M059J (cell line): ENCODE measurements at regions not wholly inside any gene's neighbourhood (a gene's known extent, or its start where the extent isn't known, plus 50 kb on each side); places are given as distances from the start of the nearest gene placed in this dataset.

Experiments
- DNase-seq: peaks from one replicate; pipeline ENCODE4 v3.0.0-alpha.2; 2012; ENCODE audit warnings: low read depth

DNA sequence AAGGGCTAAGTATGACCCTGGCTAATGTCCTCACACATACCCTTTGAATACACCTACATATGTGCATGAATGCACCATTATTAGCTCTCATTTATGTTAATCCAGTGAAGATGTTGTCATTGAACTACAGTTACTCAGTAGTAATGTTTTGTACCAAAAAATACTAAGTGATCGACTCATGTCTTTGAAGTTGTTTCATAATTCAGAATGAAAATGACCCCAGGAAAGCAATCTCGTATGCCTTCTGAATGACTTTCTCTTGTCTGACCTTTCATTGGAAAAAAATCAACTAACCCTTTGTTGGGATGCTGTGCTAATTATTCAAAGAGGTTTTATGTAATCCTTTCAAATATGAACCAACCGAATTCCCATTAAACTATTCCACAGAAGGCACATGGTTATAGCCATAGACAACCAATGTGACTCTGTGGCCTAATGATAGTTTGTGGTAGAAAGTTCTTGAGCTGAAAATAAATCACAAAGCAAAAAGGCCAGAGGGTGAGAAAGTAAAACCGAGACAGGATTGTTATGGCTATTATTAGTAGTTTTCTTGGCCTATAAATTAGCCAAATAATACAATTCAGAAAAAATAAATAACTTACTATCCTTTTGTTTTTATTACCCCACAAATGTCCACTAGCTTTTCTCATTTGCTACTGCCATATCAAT, 86.8 kb upstream of the STARD13 start:
- no peak for DNase-seq

DNA sequence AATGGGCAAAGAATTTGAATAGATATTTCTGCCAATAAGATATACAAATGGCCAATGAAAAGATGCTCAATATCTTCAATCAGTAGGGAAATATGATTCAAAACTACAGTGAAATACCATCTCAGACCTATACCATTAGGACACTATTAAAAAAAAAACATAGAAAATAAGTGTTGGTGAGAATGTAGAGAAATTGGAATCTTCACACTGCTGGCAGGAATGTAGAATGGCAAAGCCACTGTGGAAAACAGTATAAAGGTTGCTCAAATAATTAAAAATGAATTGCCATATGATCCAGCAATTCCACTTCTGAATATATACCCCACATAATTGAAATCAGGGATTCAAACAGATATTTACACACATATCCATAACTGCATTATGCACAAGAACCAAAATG, 88.1 kb upstream of the STARD13 start:
- no peak for DNase-seq

DNA sequence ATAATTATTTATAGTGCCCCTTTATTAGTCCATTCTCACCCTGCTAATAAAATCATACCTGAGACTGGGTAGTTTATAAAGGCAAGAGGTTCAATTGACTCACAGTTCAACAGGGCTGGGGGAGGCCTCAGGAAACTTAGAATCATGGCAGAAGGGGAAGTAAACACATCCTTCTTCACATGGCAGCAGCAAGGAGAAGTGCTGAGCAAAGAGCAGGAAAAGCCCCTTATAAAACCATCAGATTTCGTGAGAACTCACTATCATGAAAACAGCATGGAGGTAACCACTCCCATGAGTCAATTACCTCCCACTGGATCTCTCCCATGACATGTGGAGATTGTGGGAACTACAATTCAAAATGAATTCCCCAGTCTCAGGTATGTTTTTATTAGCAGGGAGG, 89.9 kb upstream of the STARD13 start:
- no peak for DNase-seq

DNA sequence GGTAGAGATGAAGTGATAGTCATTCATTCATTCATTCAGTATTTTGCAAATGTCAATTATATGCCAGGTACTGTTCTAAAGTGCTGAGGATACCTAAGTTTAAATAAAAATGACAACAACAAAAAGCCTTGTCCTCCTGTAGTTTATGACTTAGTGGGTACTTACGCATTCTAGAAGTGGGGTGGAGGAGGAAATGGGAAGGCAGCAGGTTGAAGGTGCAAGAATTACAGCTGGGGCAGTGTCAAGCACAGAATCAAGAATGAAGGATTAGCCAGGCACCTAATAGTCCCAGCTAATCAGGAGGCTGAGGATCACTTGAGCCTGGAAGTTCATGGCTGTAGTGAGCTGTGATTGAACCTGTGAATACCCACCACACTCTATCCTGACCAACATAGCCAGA, 90.7 kb upstream of the STARD13 start:
- DNase-seq: no peak

DNA sequence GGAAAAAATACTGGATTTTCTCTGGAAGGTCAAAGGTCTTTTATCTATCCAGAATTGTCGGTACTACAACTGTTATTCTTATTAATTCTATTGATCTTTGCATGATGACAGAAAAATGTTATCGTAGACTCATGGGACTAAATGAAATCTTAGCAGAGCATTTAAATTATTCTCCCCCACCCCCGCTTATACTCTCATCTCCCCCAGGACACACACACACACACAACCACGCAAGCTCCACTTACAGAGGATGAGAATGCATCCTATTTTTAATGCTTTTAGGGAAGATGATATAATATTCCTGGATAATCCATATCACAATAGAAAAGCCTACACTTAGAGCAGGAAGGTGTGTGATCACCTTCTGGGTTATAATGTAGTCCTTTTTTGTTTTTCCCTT, 91.9 kb upstream of the STARD13 start:
- no peak for DNase-seq

DNA sequence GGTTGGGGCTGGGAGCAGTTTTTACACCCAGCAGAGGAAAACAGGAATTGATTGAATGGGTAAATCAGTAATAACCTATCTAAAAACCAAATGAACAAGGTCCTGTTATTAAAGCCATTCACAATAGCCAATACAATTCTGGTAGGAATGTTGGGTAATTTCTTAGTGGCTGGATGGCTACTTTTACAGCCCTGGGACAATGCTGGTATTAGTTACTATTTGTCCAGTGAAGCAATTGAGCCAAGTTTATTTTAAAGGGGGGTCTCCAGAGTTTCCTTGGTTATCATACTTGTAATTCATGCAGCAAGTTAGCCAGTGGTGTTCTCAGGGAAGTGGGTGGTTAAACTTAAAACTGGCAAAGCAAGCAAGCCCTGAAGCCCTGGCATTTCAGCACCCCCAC, 92.3 kb upstream of the STARD13 start:
- DNase-seq: no peak

DNA sequence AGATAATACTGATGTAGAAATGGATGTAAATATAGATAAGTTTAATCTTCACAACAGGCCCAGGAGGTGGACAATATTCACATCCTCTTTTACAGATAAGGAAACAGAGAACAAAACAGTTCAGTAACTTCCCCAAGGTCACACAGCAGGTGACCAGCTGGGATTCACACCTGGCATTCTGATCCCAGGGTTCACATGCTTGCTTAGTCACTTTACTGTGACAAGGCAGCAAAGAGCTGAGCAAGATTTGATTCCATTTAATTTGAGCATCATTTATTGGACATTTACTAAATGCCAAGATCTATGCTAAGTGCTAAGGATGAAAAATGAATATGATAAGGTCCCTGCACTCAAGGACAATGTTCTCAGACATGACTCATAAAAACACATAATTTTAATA, 94.1 kb upstream of the STARD13 start:
- DNase-seq: no peak

DNA sequence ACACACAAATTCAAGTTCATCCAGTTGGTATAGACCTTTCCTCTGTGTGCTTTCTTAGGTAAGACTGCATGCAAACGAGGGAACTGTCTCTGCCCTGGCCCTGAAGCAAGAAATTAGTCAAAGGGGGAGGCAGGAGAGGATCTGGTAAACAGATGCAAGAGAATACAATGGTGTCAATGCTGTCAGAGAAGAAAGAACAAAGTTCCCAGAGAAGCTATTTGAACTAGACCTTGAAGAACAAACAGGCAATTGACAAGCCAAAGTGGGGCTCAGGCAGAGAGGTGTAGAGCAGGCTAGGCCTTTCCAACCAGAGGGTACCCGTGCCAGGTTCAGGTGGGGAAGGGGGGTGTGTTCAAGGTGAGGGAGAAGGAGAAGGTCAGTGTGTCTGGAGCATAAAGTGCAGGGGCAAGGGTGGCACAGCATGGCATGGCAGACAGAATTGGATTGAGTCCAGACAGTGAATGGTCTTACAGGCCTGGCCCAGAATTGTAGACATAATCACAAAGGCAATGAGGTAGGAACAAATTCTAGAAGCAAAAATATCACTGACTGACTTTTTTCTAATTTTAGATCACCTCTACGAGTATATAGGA, 95.0 kb upstream of the STARD13 start:
- DNase-seq: no peak

DNA sequence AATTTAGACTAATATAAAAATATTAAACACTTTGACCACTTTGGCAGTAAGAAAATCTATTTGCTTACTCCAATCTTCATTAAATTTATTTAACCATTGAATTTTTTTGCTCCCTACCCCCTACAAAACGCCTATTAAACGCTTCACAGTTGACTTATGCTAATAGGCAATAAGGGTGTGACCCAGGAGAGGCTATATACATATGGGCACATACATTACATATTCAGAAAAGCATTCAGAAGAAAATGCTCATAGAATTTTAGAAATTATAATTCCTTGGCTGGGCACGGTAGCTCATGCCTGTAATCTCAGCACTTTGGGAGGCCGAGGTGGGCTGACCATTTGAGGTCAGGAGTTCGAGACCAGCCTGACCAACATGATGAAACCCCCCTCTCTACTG, 95.6 kb upstream of the STARD13 start:
- no peak for DNase-seq

DNA sequence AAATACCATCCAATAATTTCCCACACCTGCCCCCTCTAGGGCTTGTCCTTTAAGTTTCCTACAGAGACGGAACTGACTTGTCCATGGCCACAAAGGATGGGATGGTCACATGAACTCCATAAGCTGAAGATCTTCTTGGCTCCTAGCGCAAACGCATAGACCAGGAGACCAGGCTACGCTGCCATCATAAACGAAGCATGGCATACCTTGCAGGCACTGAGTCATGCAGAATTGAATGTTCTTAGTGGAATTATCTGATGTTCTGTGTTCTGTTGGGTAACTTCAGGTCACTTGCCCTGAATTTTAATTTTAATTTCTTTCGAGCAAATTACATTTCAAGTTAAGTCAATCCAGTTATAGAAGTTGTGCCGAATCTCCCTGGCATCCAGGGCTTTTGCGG, 96.4 kb upstream of the STARD13 start:
- DNase-seq: no peak

DNA sequence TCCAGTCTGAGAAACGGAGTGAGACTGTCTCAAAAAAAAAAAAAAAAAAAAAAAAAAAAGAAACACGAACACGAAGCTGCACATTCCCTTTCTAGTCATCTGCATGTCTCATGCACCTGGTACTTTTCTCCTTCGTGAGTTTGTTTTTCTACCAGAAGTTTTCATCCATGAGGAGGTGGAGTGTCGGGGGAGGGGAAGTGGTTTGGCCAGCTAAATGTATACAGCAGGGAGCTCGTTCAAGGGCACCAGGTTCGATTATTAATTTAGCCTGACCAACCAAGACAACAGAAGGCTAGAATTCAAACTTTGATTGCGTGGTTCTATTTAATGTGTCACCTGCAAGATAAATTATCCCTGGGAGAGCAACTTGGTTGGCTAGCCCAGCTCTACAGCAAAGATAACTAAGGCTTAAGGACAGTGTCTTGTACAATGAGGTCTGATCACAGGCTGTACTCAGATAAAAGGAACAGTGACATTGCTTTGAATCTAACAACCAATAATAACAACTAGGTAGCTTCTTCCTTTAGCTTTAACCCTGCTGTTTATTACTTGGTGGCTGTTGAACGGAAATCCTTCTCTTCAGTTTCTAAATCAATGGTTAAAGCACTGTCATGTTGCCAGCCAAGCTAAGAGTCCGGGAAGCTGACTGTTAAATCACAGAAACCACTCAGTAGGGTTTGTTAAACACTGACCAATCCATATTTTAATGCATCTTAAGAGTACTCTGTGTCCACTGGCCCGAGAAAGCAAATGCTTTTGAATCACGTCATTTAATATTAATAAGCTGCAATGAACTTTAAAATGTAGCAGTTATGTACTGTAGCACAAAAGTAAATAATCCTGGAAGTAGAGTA, 98.4 kb upstream of the STARD13 start:
- DNase-seq: no peak

DNA sequence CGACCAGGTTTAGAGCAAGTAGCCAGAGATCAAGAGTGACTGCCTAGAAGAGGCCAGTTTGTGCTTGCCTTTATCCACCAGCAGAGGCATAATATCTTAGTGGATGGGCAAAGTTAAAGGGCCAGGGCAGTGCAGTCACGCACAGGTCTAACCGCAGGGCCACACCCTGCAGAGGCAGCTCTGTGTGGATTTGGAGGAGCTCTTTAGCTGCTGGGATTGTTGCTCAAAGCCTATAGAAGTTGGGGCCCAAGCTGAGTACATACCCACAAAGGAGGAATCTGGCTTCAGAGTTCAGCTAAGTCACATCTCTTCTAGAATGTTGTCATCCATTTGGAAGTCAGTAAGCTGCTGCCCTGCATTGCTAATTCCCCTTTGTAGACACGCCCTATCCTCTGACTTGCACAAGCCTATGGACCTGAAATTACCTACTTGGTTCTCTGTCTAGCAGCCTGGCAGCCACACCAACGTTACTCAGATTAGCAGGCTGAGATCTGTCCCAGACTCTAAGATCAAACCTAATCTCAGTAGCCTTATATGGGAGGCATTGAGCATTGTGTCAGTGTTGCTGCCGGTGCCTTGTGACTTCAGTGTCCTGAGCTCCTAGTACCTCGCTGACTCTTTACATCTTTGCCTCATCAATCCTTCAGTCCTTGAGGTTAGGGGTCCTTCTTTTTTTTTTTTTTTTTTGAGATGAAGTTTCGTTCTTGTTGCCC, 102.9 kb upstream of the STARD13 start:
- no peak for DNase-seq

DNA sequence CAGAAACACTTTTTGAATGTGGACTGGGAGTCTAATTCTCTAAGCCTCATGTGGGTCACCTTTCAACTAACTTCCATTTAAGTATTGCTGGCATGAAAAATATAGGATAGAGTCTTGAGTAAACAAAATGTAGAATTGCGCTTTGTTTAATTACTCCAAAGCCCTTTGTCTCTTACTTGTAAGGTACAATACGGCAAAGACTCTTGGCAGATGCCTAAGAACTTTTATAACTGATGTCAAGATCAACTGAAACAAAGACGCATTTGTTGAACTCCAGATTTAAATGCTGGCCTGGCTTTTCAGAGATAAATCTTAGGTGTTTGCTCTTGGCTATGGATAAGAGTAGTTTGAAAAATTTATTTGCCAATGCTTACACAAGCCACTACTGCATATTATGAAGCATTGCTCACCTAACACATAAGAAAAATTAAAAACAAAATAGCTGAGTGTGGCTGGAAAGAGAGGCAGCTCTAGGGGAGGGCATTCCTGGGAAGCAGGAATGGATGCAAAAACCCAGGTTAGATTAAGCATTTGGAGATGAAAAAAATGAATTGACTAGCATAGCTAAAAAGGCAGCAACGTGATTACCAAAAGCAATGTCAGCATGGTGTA, 107.3 kb upstream of the STARD13 start:
- DNase-seq: no peak

DNA sequence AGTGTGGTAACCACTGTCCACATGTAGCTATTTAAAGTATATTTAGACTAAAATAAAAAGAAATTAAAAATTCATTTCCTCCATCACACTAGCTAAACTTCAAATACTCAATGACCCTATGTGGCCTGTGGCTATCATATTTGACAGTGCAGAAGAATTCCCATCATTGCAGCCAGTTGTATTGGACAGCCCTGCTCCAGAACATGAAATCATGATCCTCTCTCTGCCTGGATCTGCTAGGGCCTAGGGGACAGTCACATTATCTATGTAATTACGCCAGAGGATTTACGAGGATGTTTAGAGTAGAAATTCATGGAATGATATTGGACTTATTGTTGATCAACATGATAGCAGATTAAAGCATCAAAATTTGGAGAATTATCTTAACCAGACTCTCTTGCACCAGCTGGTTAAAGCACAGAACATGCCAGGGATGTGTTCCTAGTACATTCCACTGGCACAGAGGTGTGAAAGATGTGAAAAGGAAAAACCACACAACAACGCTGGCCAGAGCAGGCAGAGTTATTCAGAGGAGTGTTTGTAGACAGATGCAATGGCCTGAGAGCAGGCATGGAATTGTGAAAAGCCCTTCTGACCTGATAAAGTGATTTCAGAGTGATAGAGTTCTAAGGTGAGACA, 108.9 kb upstream of the STARD13 start:
- DNase-seq: no peak

DNA sequence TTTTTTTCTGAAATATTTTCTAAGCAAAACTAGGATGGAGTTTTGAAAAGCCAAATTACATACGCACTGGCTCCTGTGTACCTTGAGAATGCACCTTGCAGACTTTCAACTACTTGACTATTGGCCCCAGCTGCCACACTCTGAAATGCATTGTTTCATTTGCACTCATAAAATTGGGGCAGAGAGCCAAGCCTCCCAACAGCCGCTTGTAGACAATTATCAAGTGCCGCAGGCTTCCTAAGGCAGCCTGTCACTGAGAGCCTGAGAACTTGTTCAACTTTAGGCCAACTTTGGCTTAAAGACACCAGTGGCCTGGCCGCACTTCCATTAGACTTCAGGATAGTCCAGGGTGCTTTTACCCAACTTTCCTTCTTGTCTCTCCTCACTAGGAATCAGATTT, 115.7 kb upstream of the STARD13 start:
- DNase-seq: peak; percentile 4

DNA sequence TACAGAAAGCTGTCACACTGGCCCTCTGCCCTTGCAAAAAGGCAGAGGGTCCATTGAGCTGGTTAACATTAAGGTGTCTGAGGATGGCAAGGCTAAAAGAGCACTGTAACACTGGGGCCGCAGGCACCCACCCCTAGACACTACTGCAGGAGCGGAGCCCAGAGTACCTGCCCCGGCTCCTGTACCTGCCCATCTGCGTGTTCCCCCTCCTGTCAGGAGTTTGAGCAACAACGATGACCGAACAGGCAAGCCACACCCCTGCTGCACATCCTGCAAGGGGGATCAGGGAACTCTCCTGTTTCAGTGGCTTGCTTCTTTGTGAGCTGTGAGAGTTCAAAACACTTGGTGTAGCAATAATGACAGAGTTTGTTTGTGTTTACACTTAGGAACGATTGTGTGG, 117.4 kb upstream of the STARD13 start:
- DNase-seq: no peak

DNA sequence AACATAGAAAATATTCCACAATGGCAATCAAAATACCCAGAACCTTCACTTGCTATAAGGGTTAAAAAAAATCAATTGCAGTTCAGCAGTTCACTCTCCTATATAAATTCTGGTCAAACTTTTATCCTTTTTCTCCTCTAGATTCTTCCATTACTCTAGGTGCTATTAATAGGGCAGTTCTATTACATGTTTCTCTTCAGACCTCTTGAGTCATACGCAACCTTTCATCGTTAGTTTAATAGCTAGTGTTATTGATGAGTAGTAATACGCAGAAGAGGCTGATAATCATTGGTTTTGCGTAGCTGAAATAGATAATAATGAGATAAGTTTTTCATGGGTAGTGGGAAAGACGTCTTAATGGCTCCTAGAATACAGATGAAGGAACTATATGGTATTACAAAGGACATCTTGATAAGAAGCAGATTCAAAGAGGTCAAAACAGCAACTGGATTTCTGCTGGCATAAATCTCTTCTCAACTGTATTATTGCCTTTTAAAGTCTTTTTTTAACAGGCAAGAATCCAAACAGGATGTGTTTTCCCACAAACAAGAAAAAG, 118.3 kb upstream of the STARD13 start:
- DNase-seq: no peak

DNA sequence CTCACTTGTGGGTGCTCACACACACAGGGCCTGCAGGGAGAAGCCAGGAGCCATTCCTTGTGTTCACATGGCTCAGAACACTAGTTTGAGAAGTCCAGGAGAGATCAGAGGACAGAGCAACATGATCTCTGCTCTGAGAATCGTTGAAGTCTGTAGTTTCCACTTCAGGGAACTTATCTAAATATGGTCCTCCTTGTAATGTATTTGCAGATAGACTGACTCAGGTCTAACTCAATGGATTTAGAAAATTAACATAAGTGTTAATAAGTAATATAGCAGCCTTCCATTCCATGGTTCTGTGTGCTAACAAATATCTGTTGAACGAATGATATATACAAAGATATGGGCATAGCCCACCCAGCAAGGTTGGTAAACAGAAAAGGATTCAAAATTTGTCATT, 119.8 kb upstream of the STARD13 start:
- no peak for DNase-seq

DNA sequence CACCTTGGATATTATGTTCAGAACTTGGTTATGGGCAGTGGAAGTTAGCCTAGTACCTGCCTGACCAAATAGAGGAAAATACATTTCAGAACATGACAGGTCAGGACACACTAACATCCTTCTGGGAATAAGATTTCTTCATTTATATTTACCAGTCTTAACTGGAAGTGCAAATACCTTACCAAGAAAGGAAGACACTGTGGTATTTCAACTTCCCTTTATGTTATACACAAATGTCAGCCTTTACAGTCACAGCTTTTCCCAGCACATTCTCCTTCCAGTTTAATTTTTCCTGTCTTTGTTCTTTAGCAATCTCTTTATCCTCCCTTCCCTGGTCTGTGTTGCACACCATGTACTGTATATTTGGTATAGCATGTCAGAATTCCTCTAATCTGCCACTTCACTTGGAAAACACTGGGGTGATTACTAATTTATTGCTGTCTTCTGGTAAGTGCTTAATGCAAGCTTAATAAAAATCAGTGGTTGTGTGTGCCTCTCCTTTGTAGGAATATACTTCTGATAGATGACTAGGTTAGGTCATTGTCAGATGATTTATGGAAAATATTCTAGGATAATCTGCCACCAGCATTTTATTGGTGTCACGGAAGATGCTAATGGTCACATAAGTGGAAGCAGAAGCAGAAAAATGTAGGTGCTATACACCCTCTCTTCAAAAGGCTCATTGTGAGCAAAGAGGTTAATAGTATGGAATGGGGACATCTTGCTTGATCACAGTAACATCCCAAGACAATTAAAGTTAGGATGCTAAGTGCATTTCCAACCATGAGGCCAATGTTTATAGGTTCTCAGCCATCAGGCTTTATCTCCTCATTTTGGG, 124.3 kb upstream of the STARD13 start:
- no peak for DNase-seq

DNA sequence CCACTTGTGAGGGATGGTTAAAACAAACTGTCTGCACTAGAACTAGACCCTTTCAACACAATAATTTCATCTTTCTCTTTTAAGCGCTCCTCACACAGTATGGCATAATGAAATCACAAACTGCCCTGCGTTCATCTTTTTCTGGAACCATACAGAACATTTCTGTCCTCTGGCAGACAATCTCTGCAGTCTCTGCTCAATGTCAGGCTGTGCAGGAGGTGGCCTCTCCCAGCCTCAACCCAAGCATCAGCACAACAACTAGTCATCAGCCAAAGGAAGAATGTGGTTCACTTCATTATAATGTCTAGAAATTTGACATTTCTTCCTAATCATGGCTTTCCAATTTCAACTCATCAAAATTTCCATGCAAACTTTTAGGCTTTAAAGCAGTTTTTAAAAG, 125.1 kb upstream of the STARD13 start:
- no peak for DNase-seq
